Stimulated activated CD8-positive, alpha-beta memory T cell treated with anti-CD3 and anti-CD28 coated beads, Interleukin-7, amount 100 ng/mL, for 4 hours (primary cell): ENCODE measurements at regions not wholly inside any gene's neighbourhood (a gene's known extent, or its start where the extent isn't known, plus 50 kb on each side); places are given as distances from the start of the nearest gene placed in this dataset.

Experiments
- DNase-seq, 2 donors: peaks; one replicate each; pipeline ENCODE4 v3.0.0-alpha.2; 2020; ENCODE audit warnings: low read depth in 2 of 2

GRCh38 chr1:201656311-201657032, 117.5 kb downstream of the NAV1 start:
- no peak for DNase-seq

DNA sequence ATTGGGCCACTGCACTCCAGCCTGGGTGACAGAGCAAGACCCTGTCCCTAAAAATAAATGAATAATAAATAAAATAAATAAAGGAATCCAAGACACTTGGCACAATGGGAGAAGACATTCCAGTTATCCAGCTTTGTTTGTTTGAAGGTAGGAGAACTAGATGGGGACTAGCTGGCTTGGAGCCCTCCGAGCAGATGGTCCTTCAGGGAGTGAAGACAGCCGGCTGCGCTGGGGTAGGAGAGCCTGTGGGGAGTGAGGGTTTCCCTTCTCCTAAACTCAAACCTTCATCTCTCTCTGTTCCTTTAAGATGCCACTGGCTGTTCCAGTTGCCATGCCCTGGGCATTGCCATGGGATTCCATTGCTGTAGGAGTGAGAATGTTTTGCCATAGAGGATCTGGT, 120.6 kb downstream of the NAV1 start:
- DNase-seq, result no peak

DNA sequence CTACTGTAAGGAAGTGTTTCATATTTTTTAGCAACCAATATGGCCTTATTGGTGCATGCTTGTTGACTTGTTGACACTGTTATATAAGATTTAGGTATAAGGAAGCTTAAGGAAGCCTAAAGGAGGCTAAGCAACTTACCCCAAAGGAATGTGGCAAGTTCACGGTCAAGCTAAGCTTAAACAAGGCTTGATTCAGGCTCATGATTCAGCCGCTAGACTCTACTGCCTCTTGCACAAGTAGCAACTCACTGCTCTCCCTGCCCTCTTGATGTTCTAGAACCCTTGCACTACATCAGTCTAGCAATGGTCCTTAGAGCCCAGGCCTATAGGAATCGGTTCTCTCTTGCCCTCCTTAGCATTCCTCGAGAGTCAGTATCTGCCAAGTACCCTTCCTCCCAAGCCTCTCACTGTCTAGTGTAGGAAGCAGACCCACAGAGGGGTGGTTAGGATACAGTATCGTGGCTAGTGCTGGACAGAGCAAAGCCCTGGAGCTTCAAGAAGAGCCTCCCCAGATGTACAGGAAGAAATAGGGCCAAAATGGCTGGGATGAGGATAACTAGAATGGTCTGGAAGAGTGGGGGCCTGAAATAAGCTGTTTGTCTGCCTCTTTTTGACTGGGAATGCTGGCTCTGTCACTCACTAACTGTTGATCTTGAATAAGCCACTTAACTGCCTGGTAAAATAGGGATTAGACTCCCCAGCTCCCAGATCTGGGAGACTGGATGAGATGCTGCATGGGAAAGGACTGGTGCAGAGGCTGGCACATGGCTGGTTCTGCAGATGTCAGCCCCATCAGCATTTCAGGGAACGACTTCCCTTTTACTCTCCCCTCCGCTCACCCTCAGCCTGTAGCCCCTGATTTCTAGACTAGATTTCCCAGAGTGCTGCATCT, 122.2 kb downstream of the NAV1 start:
- no peak for DNase-seq

- no peak for DNase-seq
Observed at GRCh38 chr1:201661823-201662359, 123.0 kb downstream of the NAV1 start.

DNA sequence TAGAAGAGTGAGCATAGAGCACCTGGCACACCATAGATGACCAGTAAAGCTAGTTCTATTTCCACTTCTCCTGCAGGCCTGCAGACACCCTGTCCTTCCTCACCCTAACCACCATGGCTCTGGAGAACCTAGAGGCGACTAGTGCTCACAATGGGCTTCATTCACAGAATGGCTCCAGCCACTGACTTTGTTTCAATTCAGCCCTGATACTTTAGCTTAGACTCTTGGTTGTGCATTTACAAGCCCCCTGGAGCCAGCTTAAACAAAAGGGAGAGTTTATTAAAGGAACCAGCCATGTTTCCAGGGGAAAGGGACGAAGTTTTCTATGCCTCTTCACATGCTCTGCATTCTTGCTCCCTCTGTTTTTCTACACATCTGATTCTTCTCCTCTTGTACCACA, 123.7 kb downstream of the NAV1 start:
- DNase-seq, result no peak

DNA sequence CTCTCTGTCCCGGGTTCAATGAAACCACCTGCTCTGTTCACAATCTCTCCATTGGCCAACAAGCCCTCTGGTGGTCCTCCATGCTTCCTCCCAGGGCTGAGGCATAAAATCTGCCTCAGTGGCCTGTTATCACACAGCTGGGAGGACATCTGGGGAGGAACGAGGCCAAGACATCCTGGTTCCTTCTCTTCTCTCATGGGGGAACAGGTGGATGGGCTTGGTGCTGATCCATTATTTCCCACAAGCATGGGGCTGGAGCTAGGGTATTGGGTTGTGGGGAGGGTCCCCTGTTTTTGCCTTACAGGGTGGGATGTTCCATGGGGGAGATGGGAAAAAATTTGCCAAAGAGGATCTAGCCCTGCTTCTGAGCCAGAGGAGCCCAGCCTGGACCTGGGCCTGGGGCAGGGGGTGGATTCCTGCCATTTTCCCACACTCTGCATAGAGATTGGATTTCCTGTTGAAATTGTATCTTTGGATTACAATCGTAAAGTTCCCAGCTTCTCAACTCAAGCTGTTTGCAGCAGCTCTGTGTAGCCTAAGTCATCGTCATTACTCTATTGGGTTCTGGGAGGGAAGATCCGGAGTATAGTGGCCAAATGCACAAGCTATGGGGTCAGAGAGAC, 124.7 kb downstream of the NAV1 start:
- no peak for DNase-seq

GRCh38 chr1:201665036-201665435, 126.1 kb downstream of the NAV1 start:
- DNase-seq, result no peak

GRCh38 chr1:201666102-201666501, 127.2 kb downstream of the NAV1 start:
- DNase-seq, result no peak

DNA sequence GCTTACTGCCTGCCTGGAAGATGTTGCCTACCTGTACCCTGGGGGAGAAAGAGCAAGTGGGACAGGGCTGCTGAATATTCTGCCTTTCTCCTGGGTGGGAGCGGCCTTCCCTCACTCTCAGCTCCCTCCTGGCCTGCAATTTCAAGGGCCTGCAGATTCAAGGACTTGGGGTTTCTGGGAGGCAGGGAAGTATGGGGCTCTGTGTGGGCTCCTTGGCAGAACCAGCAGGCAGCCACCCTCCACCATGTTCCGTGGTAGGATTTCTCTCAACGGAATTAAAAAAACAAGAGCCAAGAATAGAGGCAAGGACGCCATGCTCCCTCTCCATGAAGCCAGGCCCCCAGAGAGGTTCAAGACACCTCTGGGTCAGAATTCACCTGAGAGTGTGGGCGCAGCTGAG, 127.7 kb downstream of the NAV1 start:
- DNase-seq, result no peak

- no peak for DNase-seq
Observed at GRCh38 chr1:201667479-201667878, 128.6 kb downstream of the NAV1 start.

DNA sequence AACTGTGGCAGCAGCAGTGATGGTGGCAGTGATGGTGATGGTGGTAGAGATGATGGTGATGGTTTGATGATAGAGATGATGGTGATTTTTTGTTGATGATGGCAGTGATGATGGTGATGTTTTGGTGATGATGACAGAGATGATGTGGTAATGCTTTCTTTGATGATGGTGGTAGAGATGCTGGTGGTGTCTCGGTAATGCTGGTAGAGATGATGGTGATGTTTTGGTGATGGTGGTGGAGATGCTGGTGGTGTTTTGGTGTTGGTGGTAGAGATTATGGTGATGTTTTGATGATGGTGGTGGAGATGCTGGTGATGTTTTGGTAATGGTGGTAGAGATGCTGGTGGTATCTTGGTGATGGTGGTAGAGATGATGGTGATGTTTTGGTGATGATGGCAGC, 131.6 kb downstream of the NAV1 start:
- DNase-seq, result no peak

DNA sequence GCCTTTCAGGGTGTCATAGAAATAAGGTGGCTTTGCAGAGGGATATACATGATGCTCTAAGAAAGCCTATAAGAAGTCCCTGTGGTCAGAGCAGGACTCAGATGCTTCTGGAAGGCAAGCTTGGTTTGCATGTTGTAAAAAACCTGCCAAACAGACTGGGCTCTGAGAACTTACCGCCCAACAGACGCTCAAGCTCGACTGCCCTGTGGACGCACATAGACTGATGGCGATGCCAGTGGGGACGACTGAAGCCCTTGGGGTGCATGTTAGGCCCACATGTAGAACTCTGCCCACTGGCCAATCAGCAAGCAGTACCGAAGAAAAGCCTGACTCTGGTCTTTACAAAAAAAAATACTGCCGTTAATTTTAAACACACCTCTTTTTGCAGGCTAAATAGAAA, 133.8 kb downstream of the NAV1 start:
- DNase-seq, result no peak

GRCh38 chr1:201673093-201673492, 134.2 kb downstream of the NAV1 start:
- DNase-seq, result no peak

DNA sequence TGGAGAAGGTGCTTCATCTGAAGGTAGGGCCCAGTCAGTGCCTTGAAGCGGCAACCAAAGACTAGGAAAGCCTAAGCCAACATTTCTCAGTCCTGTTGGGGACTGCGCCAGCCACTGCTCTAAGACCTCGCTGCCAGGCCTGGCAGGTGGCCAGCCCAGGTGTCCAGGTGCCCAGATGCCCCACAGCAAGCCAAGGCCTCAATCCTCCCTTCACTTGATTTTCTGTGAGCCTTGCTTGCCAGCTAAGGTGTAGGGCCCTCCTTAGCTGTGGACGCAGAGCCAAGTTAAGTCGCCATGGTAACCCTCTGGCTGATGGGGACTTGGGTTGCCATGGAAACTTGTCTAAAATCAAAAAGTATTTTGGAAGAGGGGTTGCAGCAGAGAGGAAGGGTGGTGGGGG, 135.0 kb downstream of the NAV1 start:
- DNase-seq, result no peak

DNA sequence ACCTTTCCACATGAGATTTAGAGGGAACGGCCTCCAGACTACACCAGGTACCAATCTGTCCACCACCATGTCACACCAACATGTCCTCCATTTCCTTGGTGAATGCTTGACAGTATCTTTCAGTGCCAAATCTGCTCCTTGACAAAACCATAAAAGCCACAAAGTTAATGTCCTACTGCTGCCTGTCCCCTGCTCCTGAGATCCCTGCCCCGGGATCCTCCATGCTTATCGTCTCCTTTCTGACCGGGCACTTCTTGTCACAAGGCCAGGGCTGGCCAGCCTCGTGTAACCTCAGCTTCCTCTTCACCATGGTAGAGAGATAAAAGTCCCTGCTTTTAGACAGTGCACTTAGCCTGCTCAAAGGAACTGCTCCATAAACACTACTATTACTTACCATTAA, 136.2 kb downstream of the NAV1 start:
- DNase-seq, result no peak

DNA sequence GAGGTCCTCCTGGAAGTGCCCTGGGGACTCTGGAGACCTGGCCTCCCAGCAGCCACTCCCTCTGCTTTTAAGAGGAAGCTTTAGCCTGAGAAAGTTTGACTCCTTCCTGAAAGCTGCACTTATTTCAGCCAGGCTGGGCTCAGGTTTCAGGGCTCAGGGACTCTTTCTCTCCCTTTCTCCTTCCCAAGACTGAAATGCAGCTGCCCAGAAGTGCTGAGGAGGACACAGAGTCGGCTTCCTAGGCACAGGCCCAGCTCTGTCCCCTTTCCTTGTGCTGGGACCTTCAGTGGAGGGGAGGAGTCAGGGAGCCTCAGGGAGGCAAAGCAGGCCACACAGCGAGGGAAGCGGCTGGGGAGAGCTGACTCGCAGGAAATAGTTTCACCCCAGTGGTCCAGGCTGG, 137.3 kb downstream of the NAV1 start:
- no peak for DNase-seq

GRCh38 chr1:201676641-201677040, 137.7 kb downstream of the NAV1 start:
- no peak for DNase-seq

- DNase-seq, result no peak
Observed at GRCh38 chr1:201678264-201679101, 139.6 kb downstream of the NAV1 start.

DNA sequence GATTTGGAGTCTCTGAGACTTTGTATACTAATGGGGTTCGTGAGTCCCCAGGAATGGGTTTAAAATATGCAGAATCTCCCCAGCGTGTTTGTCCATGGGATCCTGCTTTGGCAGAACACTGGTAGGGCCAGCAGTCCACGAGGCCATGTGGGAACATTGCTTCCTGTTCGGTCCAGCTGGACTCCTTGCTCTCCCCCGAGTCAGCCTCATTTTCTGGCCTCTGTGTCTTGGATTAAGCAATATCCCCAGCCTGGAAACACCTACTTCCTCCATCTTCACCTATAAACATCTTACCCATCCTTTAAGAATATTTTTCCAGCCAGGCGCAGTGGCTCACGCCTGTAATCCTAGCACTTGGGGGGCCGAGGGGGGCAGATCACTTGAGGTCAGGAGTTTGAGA, 142.4 kb downstream of the NAV1 start:
- DNase-seq, result no peak

DNA sequence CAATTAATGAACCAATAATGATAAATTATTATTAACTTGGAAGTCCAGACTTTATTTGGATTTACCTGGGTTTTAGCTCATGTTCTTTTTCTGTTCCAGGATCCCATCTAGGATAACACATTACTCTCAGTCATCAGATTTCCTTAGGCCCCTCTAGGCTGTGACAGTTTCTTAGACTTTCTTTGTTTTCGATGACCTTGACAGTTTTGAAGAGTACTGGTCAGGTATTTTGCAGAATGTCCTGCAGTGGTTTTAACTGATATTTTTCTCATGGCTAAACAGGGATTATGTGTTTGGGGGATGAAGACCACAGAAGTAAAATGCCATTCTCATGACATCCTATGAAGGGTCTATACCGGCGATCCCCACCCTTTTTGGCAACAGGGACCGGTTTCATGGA, 144.0 kb downstream of the NAV1 start:
- DNase-seq, result no peak

- no peak for DNase-seq
Observed at GRCh38 chr1:201683397-201683796, 144.5 kb downstream of the NAV1 start.

DNA sequence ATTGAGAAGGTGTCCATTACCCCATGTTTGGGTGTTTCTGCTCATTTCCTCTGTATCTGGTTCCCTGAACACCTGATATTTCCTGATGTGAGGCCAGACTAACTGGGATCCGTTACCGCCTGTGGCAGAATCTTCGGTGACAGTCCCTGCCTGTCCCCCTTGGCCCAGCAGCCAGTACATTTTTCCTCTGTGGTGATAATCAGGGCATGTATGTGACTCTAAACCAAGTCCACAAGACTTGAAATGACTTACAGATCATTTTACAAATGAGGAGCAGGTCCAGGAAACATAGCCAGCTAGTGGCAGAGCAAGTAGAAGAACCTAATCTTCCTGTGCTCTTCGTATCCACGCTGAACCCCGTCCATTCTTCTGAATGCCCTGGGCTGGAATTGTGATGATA, 143.5 kb upstream of the IPO9 start:
- no peak for DNase-seq
